Hematopoietic multipotent progenitor cell (in vitro differentiated cells): ENCODE measurements at regions not wholly inside any gene's neighbourhood (a gene's known extent, or its start where the extent isn't known, plus 50 kb on each side); places are given as distances from the start of the nearest gene placed in this dataset.
A peak's percentile ranks its signal among the peaks of the same experiment; 100 is the strongest.
"Not testable (repeated sequence)": the region's sequence is repeated elsewhere in the genome, so short reads cannot be mapped to it uniquely, and the experiment has no call there.

Source experiments
- DNase-seq, 3 donors: peaks; one replicate each; pipeline ENCODE4 v3.0.0-alpha.2; 2011 to 2015; ENCODE audit warnings: low read depth in 2 of 3, low spot score in 2 of 3

- not testable (repeated sequence) for DNase-seq
Measured at GRCh38 chr15:53923741-53924140, 54.5 kb upstream of the UNC13C start.

- no peak for DNase-seq
Measured at GRCh38 chr15:53918180-53919079, 59.8 kb upstream of the UNC13C start.

GRCh38 chr15:53917109-53917508, 61.1 kb upstream of the UNC13C start:
- DNase-seq = no peak

GRCh38 chr15:53911431-53911830, 66.8 kb upstream of the UNC13C start:
- DNase-seq = no peak

- DNase-seq = no peak
Measured at GRCh38 chr15:53910852-53911251, 67.4 kb upstream of the UNC13C start.

- no peak for DNase-seq
Measured at GRCh38 chr15:53910236-53910849, 67.9 kb upstream of the UNC13C start.

- DNase-seq = no peak
Measured at GRCh38 chr15:53903129-53903528, 75.1 kb upstream of the UNC13C start.

GRCh38 chr15:53893468-53893867, 84.8 kb upstream of the UNC13C start:
- not testable (repeated sequence) for DNase-seq

GRCh38 chr15:53891862-53892261, 86.4 kb upstream of the UNC13C start:
- DNase-seq = not testable (repeated sequence)

- DNase-seq = no peak
Measured at GRCh38 chr15:53884441-53884840, 93.8 kb upstream of the UNC13C start.

GRCh38 chr15:53882311-53882710, 95.9 kb upstream of the UNC13C start:
- DNase-seq = no peak

GRCh38 chr15:53880357-53880756, 97.9 kb upstream of the UNC13C start:
- DNase-seq = no peak

- DNase-seq = no peak
Measured at GRCh38 chr15:53875711-53876110, 102.5 kb upstream of the UNC13C start.

GRCh38 chr15:53875139-53875538, 103.1 kb upstream of the UNC13C start:
- no peak for DNase-seq

GRCh38 chr15:53872410-53872809, 105.8 kb upstream of the UNC13C start:
- peak in 2 of 3 donors; percentile 7 to 44 for DNase-seq

- no peak for DNase-seq
Measured at GRCh38 chr15:53869806-53870073, 108.5 kb upstream of the UNC13C start.

- DNase-seq = no peak
Measured at GRCh38 chr15:53869044-53869805, 109.0 kb upstream of the UNC13C start.

- no peak for DNase-seq
Measured at GRCh38 chr15:53862386-53862785, 102.9 kb upstream of the WDR72 start.

- no peak for DNase-seq
Measured at GRCh38 chr15:53861792-53862191, 102.3 kb upstream of the WDR72 start.

- DNase-seq = no peak
Measured at GRCh38 chr15:53851110-53851848, 91.8 kb upstream of the WDR72 start.

GRCh38 chr15:53847745-53848144, 88.3 kb upstream of the WDR72 start:
- DNase-seq = no peak
